ENCODE measurements at regions not wholly inside any gene's neighbourhood (a gene's known extent, or its start where the extent isn't known, plus 50 kb on each side); places are given as distances from the start of the nearest gene placed in this dataset.

- no peak for TF ChIP-seq CTCF (IDR thresholded peaks at IDR 0.05)
- no peak overlapping the region for H3K27ac ChIP-seq
- no peak for DNase-seq (ENCODE audit: low spot score)
- H3K4me3 ChIP-seq, result no peak overlapping the region
Observed at GRCh38 chr5:39986614-39987013, 561.8 kb upstream of the DAB2 start.

- no peak overlapping the region for H3K4me3 ChIP-seq
- no peak for TF ChIP-seq CTCF (IDR thresholded peaks at IDR 0.05)
- H3K27ac ChIP-seq, result no peak overlapping the region
- DNase-seq (ENCODE audit: low spot score), result no peak
Observed at GRCh38 chr5:39980056-39980455, 555.3 kb upstream of the DAB2 start.

GRCh38 chr5:39977066-39977655, 552.4 kb upstream of the DAB2 start:
- no peak for TF ChIP-seq CTCF (IDR thresholded peaks at IDR 0.05)
- Histone ChIP-seq H3K27ac (no peak overlapping the region), H3K4me3 (no peak overlapping the region)
- DNase-seq (ENCODE audit: low spot score), result no peak

- DNase-seq (ENCODE audit: low spot score), result no peak
- Histone ChIP-seq H3K27ac (no peak overlapping the region), H3K4me3 (no peak overlapping the region)
- TF ChIP-seq CTCF (IDR thresholded peaks at IDR 0.05), result no peak
Observed at GRCh38 chr5:39970117-39970798, 545.5 kb upstream of the DAB2 start.

- Histone ChIP-seq H3K27ac (no peak overlapping the region), H3K4me3 (no peak overlapping the region)
- DNase-seq (ENCODE audit: low spot score), result no peak
- TF ChIP-seq CTCF (IDR thresholded peaks at IDR 0.05), result no peak
Observed at GRCh38 chr5:39968381-39968780, 543.6 kb upstream of the DAB2 start.

GRCh38 chr5:39955156-39955555, 530.4 kb upstream of the DAB2 start:
- DNase-seq (ENCODE audit: low spot score), result no peak
- no peak for TF ChIP-seq CTCF (IDR thresholded peaks at IDR 0.05)
- Histone ChIP-seq H3K4me3 (no peak overlapping the region), H3K27ac (no peak overlapping the region)

- H3K27ac ChIP-seq, result no peak overlapping the region
- H3K4me3 ChIP-seq, result no peak overlapping the region
- no peak for TF ChIP-seq CTCF (IDR thresholded peaks at IDR 0.05)
- DNase-seq (ENCODE audit: low spot score), result no peak
Observed at GRCh38 chr5:39951070-39951469, 526.3 kb upstream of the DAB2 start.

Measured in coronary artery (tissue), 2 donors.